Left ventricle myocardium inferior (tissue), 1 donor: ENCODE measurements at regions not wholly inside any gene's neighbourhood (a gene's known extent, or its start where the extent isn't known, plus 50 kb on each side); places are given as distances from the start of the nearest gene placed in this dataset.

Experiments used
- DNase-seq: peaks from one replicate; pipeline ENCODE4 v3.0.0-alpha.2; 2020
- H3K27ac ChIP-seq: fragments of 200-600 bp; replicated peaks from 2 replicates; pipeline ENCODE4 v1.8.0; 2021
- H3K27me3 ChIP-seq: fragments of 200-600 bp; 2 replicates; pipeline ENCODE4 v1.8.0; 2021; ENCODE audit warnings: low read depth
- H3K36me3 ChIP-seq: fragments of 200-600 bp; 2 replicates; pipeline ENCODE4 v1.8.0; 2021
- H3K4me1 ChIP-seq: fragments of 200-600 bp; 2 replicates; pipeline ENCODE4 v1.8.0; 2021
- H3K4me3 ChIP-seq: fragments of 200-600 bp; 2 replicates; pipeline ENCODE4 v1.8.0; 2021; ENCODE audit warnings: mild to moderate bottlenecking, moderate library complexity
- H3K9me3 ChIP-seq: fragments of 200-600 bp; replicated peaks from 2 replicates; pipeline ENCODE4 v1.8.0; 2021
- intact Hi-C: fragments of 100-400 bp; cut with micrococcal nuclease; formaldehyde crosslinking; loops from one replicate; pipeline ENCODE4 v1.11.0; 2022
- TF ChIP-seq, protein P1 (sequence below): fragments of 200-600 bp; IDR thresholded peaks from 2 replicates; pipeline ENCODE4 v1.8.0; 2021; ENCODE audit warnings: antibody characterized with exemption, mild to moderate bottlenecking, borderline replicate concordance
- donor health status: DM: no; HTN: yes; CAD: no; lungs with severe emphysema.

DNA sequence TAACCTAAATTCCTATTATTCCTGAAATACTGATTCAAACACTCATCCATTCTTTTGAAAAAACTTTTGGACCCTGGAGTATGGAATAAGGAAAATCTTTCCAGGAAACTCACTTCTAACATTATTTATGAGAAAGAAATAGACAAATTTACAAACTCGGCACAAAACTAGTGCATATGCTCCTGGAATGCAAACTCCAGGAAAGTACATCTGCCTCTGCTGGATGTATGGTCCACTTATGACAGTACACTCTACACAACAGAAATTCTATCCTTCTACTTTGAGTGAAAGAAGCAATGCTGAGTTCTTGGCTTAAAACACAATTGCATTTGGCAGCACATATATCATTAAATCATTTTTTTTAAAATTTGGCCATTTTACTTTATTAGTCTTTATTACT lies 700.5 kb upstream of the STXBP6 start:
- TF ChIP-seq, protein P1, sequence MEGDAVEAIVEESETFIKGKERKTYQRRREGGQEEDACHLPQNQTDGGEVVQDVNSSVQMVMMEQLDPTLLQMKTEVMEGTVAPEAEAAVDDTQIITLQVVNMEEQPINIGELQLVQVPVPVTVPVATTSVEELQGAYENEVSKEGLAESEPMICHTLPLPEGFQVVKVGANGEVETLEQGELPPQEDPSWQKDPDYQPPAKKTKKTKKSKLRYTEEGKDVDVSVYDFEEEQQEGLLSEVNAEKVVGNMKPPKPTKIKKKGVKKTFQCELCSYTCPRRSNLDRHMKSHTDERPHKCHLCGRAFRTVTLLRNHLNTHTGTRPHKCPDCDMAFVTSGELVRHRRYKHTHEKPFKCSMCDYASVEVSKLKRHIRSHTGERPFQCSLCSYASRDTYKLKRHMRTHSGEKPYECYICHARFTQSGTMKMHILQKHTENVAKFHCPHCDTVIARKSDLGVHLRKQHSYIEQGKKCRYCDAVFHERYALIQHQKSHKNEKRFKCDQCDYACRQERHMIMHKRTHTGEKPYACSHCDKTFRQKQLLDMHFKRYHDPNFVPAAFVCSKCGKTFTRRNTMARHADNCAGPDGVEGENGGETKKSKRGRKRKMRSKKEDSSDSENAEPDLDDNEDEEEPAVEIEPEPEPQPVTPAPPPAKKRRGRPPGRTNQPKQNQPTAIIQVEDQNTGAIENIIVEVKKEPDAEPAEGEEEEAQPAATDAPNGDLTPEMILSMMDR = no peak
- no peaks in the 10 kb centered on the region for H3K27me3 ChIP-seq
- intact Hi-C loops = no loop called here

More for the DNA sequence above, 700.5 kb upstream of the STXBP6 start:
- H3K27ac ChIP-seq = no peak overlapping the region
- no peak overlapping the region for H3K4me3 ChIP-seq
- no peaks in the 10 kb centered on the region for H3K9me3 ChIP-seq
- no peaks in the 10 kb centered on the region for H3K4me1 ChIP-seq
- DNase-seq = no peak
- H3K36me3 ChIP-seq = no peaks in the 10 kb centered on the region
